Sigmoid colon (tissue), 6 donors: ENCODE measurements at regions not wholly inside any gene's neighbourhood (a gene's known extent, or its start where the extent isn't known, plus 50 kb on each side); places are given as distances from the start of the nearest gene placed in this dataset.

Source experiments
- DNase-seq: peaks from one replicate; pipeline ENCODE4 v3.0.0-alpha.2; 2019
- H3K27ac ChIP-seq, 4 donors: fragments of 200-600 bp; sonication (generic); one replicate each; pipeline ENCODE4 v1.5.1; 2016 to 2019; ENCODE audit warnings: mild to moderate bottlenecking in 1 of 4
- H3K27me3 ChIP-seq, 3 donors: fragments of 200-600 bp; sonication (generic); one replicate each; pipeline ENCODE4 v1.5.1; 2019; ENCODE audit warnings: mild to moderate bottlenecking in 1 of 3
- H3K36me3 ChIP-seq, 4 donors: fragments of 200-600 bp; sonication (generic); one replicate each; pipeline ENCODE4 v1.5.1; 2016 to 2019
- H3K4me1 ChIP-seq, 4 donors: fragments of 200-600 bp; sonication (generic); one replicate each; pipeline ENCODE4 v1.5.1; 2017 to 2019
- H3K4me3 ChIP-seq, 4 donors: fragments of 200-600 bp; sonication (generic); one replicate each; pipeline ENCODE4 v1.5.1; 2017 to 2019; ENCODE audit warnings: mild to moderate bottlenecking in 2 of 4, moderate library complexity in 1 of 4
- H3K9me3 ChIP-seq, 4 donors: fragments of 200-600 bp in 3 of 4; sonication (generic) in 3 of 4; one replicate each; pipeline versions ENCODE4 v1.5.1 to v1.6.1; 2013 to 2019
- EP300 ChIP-seq, 4 donors: sonication (generic); formaldehyde crosslinking; IDR thresholded peaks; one replicate each; pipeline ENCODE4 v1.6.1; 2017; ENCODE audit warnings: antibody characterized with exemption in 4 of 4
- POLR2A ChIP-seq, 2 donors: fragments of 450-650 bp; IDR thresholded peaks; one replicate each; pipeline ENCODE4 v1.6.1; 2016; ENCODE audit warnings: antibody characterized with exemption in 2 of 2, mild to moderate bottlenecking in 2 of 2, moderate library complexity in 2 of 2
- POLR2AphosphoS5 ChIP-seq, 4 donors: sonication (generic); formaldehyde crosslinking; IDR thresholded peaks; one replicate each; pipeline ENCODE4 v1.6.1; 2017; ENCODE audit warnings: antibody characterized with exemption in 4 of 4
- WGBS, 2 donors: extraction: QIAGEN DNeasy Blood & Tissue Kit; methylation state at CpG; one replicate each; pipeline ENCODE4 v1.1.7; 2013; 5-methylcytosine and 5-hydroxymethylcytosine counted together
- intact Hi-C: fragments of 100-400 bp; cut with DNase I; formaldehyde crosslinking; loops from one replicate; pipeline ENCODE4 v1.15.1; 2023
- TF ChIP-seq, protein P1 (sequence below), 4 experiments: fragments of 450-650 bp in 3 of 4; fragments of 200-600 bp in 1 of 4; IDR thresholded peaks; one replicate each; pipeline ENCODE4 v1.5.1; 2016 to 2019; ENCODE audit warnings: antibody characterized with exemption in 4 of 4, mild to moderate bottlenecking in 3 of 4, moderate library complexity in 2 of 4
- donor health status: healthy with polysubstance abuse.
- donor health status: healthy.

DNA sequence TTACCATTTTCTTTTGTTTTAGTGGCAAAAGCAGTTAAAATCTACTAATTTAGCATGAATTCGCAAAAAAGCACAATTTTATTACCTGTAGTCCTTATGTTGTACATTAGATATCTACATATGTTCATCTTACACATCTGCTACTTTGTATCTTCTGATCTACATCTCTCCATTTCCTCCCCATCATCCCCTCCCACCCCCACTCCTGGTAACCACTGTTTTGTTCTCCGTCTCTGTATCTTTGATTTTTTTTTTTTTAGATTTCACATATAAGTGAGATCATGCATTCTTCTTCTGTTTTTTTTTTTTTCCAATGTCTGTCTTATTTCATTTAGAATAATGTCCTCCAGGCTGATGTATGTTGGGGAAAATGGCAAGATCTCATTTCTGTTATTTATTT is 922.7 kb downstream of the VRK1 start:
- Histone ChIP-seq H3K4me3 (no peak overlapping the region), H3K27me3 (no peaks in the 10 kb centered on the region), H3K9me3 (peaks cover 0 to 4% (median 2%) of the 10 kb centered on the region in 4 donors), H3K36me3 (no peaks in the 10 kb centered on the region), H3K4me1 (no peaks in the 10 kb centered on the region), H3K27ac (no peak overlapping the region)
- WGBS, 2 donors = 19 to 83% methylated on average over 2 of the region's 2 CpGs
- intact Hi-C loops = no loop called here
- TF ChIP-seq EP300 (IDR thresholded peaks at IDR 0.05) (no peak), POLR2AphosphoS5 (IDR thresholded peaks at IDR 0.05) (no peak)
- DNase-seq = no peak

DNA sequence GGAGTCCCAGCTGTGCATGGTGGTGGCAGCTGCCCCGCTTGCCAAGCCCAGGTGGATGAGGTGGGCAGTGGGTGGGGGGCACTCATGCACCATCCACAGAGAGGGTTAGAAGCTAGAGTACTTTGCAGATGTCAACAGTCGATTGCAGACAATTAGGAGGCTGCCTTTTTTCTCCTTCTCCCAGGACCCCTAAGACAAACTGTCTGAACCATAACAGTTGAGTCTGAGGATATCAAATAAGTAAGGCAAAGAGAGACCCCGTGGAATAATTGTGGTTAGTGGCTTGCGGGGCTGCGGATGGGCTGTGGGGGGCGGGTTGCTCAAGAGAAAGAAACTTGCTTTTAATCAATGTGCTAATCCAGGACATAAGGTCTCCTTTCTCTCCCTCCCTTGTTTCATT is 926.2 kb downstream of the VRK1 start:
- no peaks in the 10 kb centered on the region for H3K36me3 ChIP-seq
- no peak for TF ChIP-seq POLR2A (IDR thresholded peaks at IDR 0.05)
- TF ChIP-seq, protein P1, sequence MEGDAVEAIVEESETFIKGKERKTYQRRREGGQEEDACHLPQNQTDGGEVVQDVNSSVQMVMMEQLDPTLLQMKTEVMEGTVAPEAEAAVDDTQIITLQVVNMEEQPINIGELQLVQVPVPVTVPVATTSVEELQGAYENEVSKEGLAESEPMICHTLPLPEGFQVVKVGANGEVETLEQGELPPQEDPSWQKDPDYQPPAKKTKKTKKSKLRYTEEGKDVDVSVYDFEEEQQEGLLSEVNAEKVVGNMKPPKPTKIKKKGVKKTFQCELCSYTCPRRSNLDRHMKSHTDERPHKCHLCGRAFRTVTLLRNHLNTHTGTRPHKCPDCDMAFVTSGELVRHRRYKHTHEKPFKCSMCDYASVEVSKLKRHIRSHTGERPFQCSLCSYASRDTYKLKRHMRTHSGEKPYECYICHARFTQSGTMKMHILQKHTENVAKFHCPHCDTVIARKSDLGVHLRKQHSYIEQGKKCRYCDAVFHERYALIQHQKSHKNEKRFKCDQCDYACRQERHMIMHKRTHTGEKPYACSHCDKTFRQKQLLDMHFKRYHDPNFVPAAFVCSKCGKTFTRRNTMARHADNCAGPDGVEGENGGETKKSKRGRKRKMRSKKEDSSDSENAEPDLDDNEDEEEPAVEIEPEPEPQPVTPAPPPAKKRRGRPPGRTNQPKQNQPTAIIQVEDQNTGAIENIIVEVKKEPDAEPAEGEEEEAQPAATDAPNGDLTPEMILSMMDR (IDR thresholded peaks at IDR 0.05) = no peak
- no peak for TF ChIP-seq EP300 (IDR thresholded peaks at IDR 0.05)
- no peak for TF ChIP-seq POLR2AphosphoS5 (IDR thresholded peaks at IDR 0.05)
- intact Hi-C loops = no loop called here
- no peak overlapping the region for H3K27ac ChIP-seq
- no peak overlapping the region for H3K4me3 ChIP-seq
- WGBS, 2 donors = 61 to 74% methylated on average over 6 of the region's 6 CpGs
- no peak for DNase-seq
- H3K27me3 ChIP-seq = no peaks in the 10 kb centered on the region
- peaks cover 0 to 4% (median 2%) of the 10 kb centered on the region in 4 donors for H3K9me3 ChIP-seq
- no peaks in the 10 kb centered on the region for H3K4me1 ChIP-seq

DNA sequence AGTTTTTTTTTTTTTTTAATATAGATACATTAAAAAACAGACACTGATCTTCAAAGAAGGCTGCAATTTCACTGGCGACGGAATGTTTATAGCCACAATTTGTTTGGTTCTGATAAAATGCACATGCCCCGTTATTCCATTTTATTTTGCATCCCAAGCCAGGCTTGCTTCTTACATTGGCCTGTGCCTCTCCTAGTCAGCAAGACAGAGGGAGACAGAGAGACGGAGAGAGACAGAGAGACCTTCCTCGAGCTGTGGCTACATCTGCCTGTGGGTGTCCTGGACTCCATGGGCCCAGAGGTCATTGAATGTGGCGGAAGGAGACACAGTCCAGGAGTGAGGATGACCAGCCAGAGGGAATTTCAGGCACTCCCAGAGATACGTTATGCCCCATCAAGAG is 926.6 kb downstream of the VRK1 start:
- Histone ChIP-seq H3K4me1 (no peaks in the 10 kb centered on the region), H3K9me3 (peaks cover 0 to 4% (median 2%) of the 10 kb centered on the region in 4 donors), H3K27ac (no peak overlapping the region), H3K36me3 (no peaks in the 10 kb centered on the region), H3K27me3 (no peaks in the 10 kb centered on the region), H3K4me3 (no peak overlapping the region)
- intact Hi-C loops = no loop called here
- 75 to 77% methylated on average over 7 of the region's 7 CpGs for WGBS, 2 donors
- no peak for DNase-seq
- TF ChIP-seq, protein P1 (IDR thresholded peaks at IDR 0.05) = no peak
- TF ChIP-seq EP300 (IDR thresholded peaks at IDR 0.05) = no peak
- no peak for TF ChIP-seq POLR2AphosphoS5 (IDR thresholded peaks at IDR 0.05)
- no peak for TF ChIP-seq POLR2A (IDR thresholded peaks at IDR 0.05)

DNA sequence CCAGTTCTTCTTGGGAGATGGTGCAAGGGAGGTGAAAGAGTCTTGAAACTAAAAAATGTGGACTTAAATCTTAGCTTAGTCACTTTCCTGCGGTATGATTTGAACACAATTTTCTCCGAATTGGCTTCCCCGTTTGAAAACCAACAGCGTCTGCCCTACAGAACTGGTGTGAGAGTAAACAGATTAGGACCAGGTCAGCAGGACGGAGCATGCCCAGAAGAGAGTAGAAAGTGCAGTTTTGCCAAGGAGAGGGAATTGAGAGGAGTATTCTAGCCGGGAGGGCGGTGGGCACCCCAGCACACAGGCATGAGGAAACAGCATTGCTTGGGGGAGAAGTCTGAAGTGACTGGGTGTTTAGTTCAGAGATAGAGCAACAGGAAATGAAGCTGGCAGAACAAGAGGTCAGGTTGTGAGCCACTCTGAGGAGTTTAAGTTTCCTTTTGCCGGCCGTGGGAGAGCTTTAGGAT is 927.1 kb downstream of the VRK1 start:
- Histone ChIP-seq H3K4me3 (no peak overlapping the region), H3K36me3 (no peaks in the 10 kb centered on the region), H3K27me3 (no peaks in the 10 kb centered on the region), H3K27ac (no peak overlapping the region), H3K9me3 (peaks cover 0 to 4% (median 2%) of the 10 kb centered on the region in 4 donors), H3K4me1 (no peaks in the 10 kb centered on the region)
- no peak for TF ChIP-seq POLR2AphosphoS5 (IDR thresholded peaks at IDR 0.05)
- TF ChIP-seq POLR2A (IDR thresholded peaks at IDR 0.05) = no peak
- intact Hi-C loops = no loop called here
- no peak for DNase-seq
- 19 to 52% methylated on average over 9 of the region's 9 CpGs for WGBS, 2 donors

DNA sequence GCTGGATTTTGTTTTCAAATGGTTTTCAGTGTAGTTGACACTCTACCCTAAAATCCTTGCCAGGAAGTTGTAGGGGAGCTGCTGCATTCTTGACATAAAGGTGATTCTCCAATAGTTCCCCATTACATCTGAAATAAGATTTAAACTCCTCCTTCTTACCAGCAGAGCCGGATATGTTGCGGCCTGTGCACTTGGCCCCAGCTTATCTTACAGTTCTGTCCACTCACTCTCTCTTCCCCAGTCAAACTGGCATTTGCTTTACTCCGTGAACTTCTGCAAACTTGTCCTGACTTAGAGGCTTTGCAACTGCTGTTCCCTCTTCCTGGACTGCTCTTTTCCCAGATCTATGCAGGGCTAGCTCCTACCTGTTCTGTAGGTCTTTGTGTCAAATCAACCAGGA is 929.5 kb downstream of the VRK1 start:
- intact Hi-C loops = no loop called here
- H3K36me3 ChIP-seq = no peaks in the 10 kb centered on the region
- H3K9me3 ChIP-seq = peaks cover 0 to under 1% (median 0%) of the 10 kb centered on the region in 4 donors
- 67 to 85% methylated on average over 3 of the region's 3 CpGs for WGBS, 2 donors
- H3K27me3 ChIP-seq = no peaks in the 10 kb centered on the region
- no peak overlapping the region for H3K4me3 ChIP-seq
- TF ChIP-seq POLR2A (IDR thresholded peaks at IDR 0.05) = no peak
- TF ChIP-seq POLR2AphosphoS5 (IDR thresholded peaks at IDR 0.05) = no peak
- TF ChIP-seq, protein P1 (IDR thresholded peaks at IDR 0.05) = no peak
- no peak for TF ChIP-seq EP300 (IDR thresholded peaks at IDR 0.05)
- no peaks in the 10 kb centered on the region for H3K4me1 ChIP-seq
- no peak for DNase-seq
- H3K27ac ChIP-seq = no peak overlapping the region

DNA sequence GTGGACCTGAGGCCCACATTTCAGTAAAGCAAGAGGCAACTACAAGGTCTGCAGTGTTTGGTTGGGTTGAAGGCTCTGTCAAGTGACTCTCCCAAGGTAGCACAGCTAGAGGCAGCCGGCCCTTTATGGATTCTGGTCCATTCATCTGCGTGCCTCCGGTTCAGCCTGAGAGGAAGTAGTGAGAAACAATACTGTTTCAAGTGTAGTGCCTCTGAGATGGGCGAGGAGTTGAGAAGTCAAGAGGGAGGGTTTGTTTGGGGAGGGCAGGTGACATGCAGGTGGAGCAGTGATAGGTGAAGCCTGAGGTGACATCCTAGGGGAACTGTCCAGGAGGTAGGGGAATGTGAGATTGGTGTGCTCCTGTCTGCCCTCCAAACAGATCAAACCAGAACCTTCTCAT is 933.5 kb downstream of the VRK1 start:
- H3K9me3 ChIP-seq = no peaks in the 10 kb centered on the region
- no peaks in the 10 kb centered on the region for H3K27me3 ChIP-seq
- DNase-seq = no peak
- TF ChIP-seq EP300 (IDR thresholded peaks at IDR 0.05) (no peak), POLR2A (IDR thresholded peaks at IDR 0.05) (no peak), POLR2AphosphoS5 (IDR thresholded peaks at IDR 0.05) (no peak)
- TF ChIP-seq, protein P1 (IDR thresholded peaks at IDR 0.05) = no peak
- H3K27ac ChIP-seq = no peak overlapping the region
- intact Hi-C loops = no loop called here
- H3K4me1 ChIP-seq = no peaks in the 10 kb centered on the region
- 76 to 79% methylated on average over 4 of the region's 4 CpGs for WGBS, 2 donors
- H3K4me3 ChIP-seq = no peak overlapping the region
- no peaks in the 10 kb centered on the region for H3K36me3 ChIP-seq
